ENCODE measurements at regions not wholly inside any gene's neighbourhood (a gene's known extent, or its start where the extent isn't known, plus 50 kb on each side); places are given as distances from the start of the nearest gene placed in this dataset.

Small RNA genes in the stretch of these regions (small RNA-seq; reads per million reads assigned to genes)
- gene MIR5007 (0 reads per million in 3 experiments), gene RF02271 (0 reads per million in 3 experiments)
